IMR-90 (cell line): ENCODE measurements at regions not wholly inside any gene's neighbourhood (a gene's known extent, or its start where the extent isn't known, plus 50 kb on each side); places are given as distances from the start of the nearest gene placed in this dataset.

Experiments
- ATAC-seq: fragments of 200-7000 bp; cut with Tn5 transposase; 2 replicates; pipeline ENCODE4 v1.9.1; 2020; ENCODE audit warnings: low read depth, mild to moderate bottlenecking, moderate library complexity
- BruUV-seq: library from RNA; stranded (reverse); fragments of 400-500 nt; replicated peaks from 2 replicates; lab custom pipeline; 2021; lab: Mats Ljungman, UMichigan
- CTCF ChIA-PET: fragments of 300-600 bp; formaldehyde crosslinking; extraction: SDS; loops from one replicate; lab custom pipeline; 2021; ENCODE audit warnings: antibody characterized with exemption; lab: Yijun Ruan, JAX
- POLR2A ChIA-PET: fragments of 300-600 bp; sonication (Branson Sonifier 250); formaldehyde crosslinking; loops from one replicate; lab custom pipeline; 2022; ENCODE audit warnings: antibody characterized with exemption; ENCODE audit not compliant: unreplicated experiment; lab: Charles Lee
- DNase-seq: peaks from one replicate; pipeline ENCODE4 v3.0.0; 2013
- H2AFZ ChIP-seq: replicated peaks from 2 replicates; pipeline ENCODE3; 2013; ENCODE audit warnings: low read length, mild to moderate bottlenecking; ENCODE audit not compliant: poor library complexity
- H2AK5ac ChIP-seq: 2 replicates; pipeline ENCODE4 v1.6.1; 2013; ENCODE audit warnings: low read depth, low read length, inconsistent platforms
- H2AK9ac ChIP-seq: replicated peaks from 2 replicates; pipeline ENCODE3; 2013; ENCODE audit warnings: mild to moderate bottlenecking, low read depth, low read length, moderate library complexity; ENCODE audit not compliant: poor library complexity
- H2BK120ac ChIP-seq: 2 replicates; pipeline ENCODE4 v1.6.1; 2013; ENCODE audit warnings: low read depth, low read length, inconsistent platforms
- H2BK15ac ChIP-seq: 3 replicates; pipeline ENCODE4 v1.6.1; 2013; ENCODE audit warnings: low read depth, low read length, inconsistent platforms
- H2BK20ac ChIP-seq: 2 replicates; pipeline ENCODE4 v1.6.1; 2013; ENCODE audit warnings: low read depth, mild to moderate bottlenecking, inconsistent platforms, low read length, moderate library complexity
- H2BK5ac ChIP-seq: 2 replicates; pipeline ENCODE4 v1.6.1; 2013; ENCODE audit warnings: mild to moderate bottlenecking, low read depth, low read length, inconsistent platforms; ENCODE audit not compliant: poor library complexity, severe bottlenecking
- H3K14ac ChIP-seq: replicated peaks from 2 replicates; pipeline ENCODE4 v1.6.1; 2013; ENCODE audit warnings: low read depth, low read length, inconsistent platforms
- H3K18ac ChIP-seq: 2 replicates; pipeline ENCODE4 v1.6.1; 2013; ENCODE audit warnings: low read depth, low read length, control low read depth
- H3K23ac ChIP-seq: 2 replicates; pipeline ENCODE4 v1.6.1; 2013; ENCODE audit warnings: low read depth, low read length, inconsistent platforms
- H3K27ac ChIP-seq: 2 replicates; pipeline ENCODE4 v1.5.1; 2013; ENCODE audit warnings: mild to moderate bottlenecking, control low read depth, low read length; ENCODE audit not compliant: insufficient read depth
- H3K27me3 ChIP-seq: 2 replicates; pipeline ENCODE4 v1.6.1; 2013; ENCODE audit warnings: low read length; ENCODE audit not compliant: control insufficient read depth, insufficient read depth
- H3K36me3 ChIP-seq: 2 replicates; pipeline ENCODE4 v1.6.1; 2013; ENCODE audit warnings: low read length, mixed read lengths; ENCODE audit not compliant: control insufficient read depth, insufficient read depth
- H3K4ac ChIP-seq: 2 replicates; pipeline ENCODE4 v1.6.1; 2013; ENCODE audit warnings: low read depth, low read length, inconsistent platforms
- H3K4me1 ChIP-seq: 2 replicates; pipeline ENCODE4 v1.6.1; 2013; ENCODE audit warnings: low read length, mixed read lengths; ENCODE audit not compliant: control insufficient read depth, insufficient read depth
- H3K4me2 ChIP-seq: 2 replicates; pipeline ENCODE4 v1.6.1; 2013; ENCODE audit warnings: low read depth, mild to moderate bottlenecking, control low read depth, low read length, moderate library complexity
- H3K4me3 ChIP-seq: 2 replicates; pipeline ENCODE4 v1.5.1; 2013; ENCODE audit warnings: low read depth, mild to moderate bottlenecking, control low read depth, low read length, moderate library complexity; ENCODE audit not compliant: insufficient read depth
- H3K56ac ChIP-seq: 2 replicates; pipeline ENCODE4 v1.6.1; 2013; ENCODE audit warnings: low read length, inconsistent platforms; ENCODE audit not compliant: insufficient read depth; ENCODE audit errors: extremely low read depth
- H3K79me1 ChIP-seq, 2 experiments: 2 replicates each; pipeline ENCODE4 v1.6.1; 2013; ENCODE audit warnings: low read length in 2 of 2, inconsistent platforms in 1 of 2, low read depth in 1 of 2
- H3K9ac ChIP-seq: 2 replicates; pipeline ENCODE4 v1.6.1; 2013; ENCODE audit warnings: low read depth, low read length, control low read depth
- H3K9me1 ChIP-seq: 2 replicates; pipeline ENCODE4 v1.6.1; 2013; ENCODE audit warnings: low read length, inconsistent platforms; ENCODE audit not compliant: insufficient read depth
- H3K9me3 ChIP-seq: 2 replicates; pipeline ENCODE4 v1.6.1; 2013; ENCODE audit warnings: low read length; ENCODE audit not compliant: control insufficient read depth, insufficient read depth
- H4K20me1 ChIP-seq: 2 replicates; pipeline ENCODE4 v1.6.1; 2013; ENCODE audit warnings: low read length, inconsistent platforms; ENCODE audit not compliant: insufficient read depth
- H4K5ac ChIP-seq: 2 replicates; pipeline ENCODE4 v1.6.1; 2013; ENCODE audit warnings: mild to moderate bottlenecking, low read depth, low read length, control low read depth
- H4K8ac ChIP-seq, 2 experiments: 2 replicates each; pipeline ENCODE4 v1.6.1; 2013; ENCODE audit warnings: low read depth in 2 of 2, low read length in 2 of 2, control low read depth in 1 of 2, inconsistent platforms in 1 of 2
- H4K91ac ChIP-seq: 2 replicates; pipeline ENCODE4 v1.6.1; 2013; ENCODE audit warnings: low read depth, low read length, inconsistent platforms; ENCODE audit not compliant: insufficient read depth
- CEBPB ChIP-seq: IDR thresholded peaks from 2 replicates; pipeline ENCODE4 v1.6.1; 2012; ENCODE audit warnings: low read depth, low read length, improper control_type of control experiment
- CHD1 ChIP-seq: IDR thresholded peaks from 2 replicates; pipeline ENCODE4 v1.6.1; 2012; ENCODE audit warnings: low read depth, low read length, improper control_type of control experiment
- MAZ ChIP-seq: IDR thresholded peaks from 2 replicates; pipeline ENCODE4 v1.6.1; 2012; ENCODE audit warnings: low read depth, mild to moderate bottlenecking, low read length, improper control_type of control experiment, moderate library complexity, borderline replicate concordance
- MXI1 ChIP-seq: IDR thresholded peaks from 2 replicates; pipeline ENCODE4 v1.6.1; 2012; ENCODE audit warnings: low read depth, mild to moderate bottlenecking, low read length, moderate library complexity, borderline replicate concordance
- RAD21 ChIP-seq: IDR thresholded peaks from 2 replicates; pipeline ENCODE4 v1.6.1; 2012; ENCODE audit warnings: low read length, improper control_type of control experiment
- RCOR1 ChIP-seq: IDR thresholded peaks from 2 replicates; pipeline ENCODE4 v1.6.1; 2012; ENCODE audit warnings: mild to moderate bottlenecking, low read length, improper control_type of control experiment; ENCODE audit not compliant: insufficient replicate concordance
- WGBS, 2 experiments: methylation state at CpG; one replicate each; pipeline versions ENCODE4 v1.1.5 to v1.1.7; 2013; ENCODE audit warnings: missing lambda C conversion rate in 2 of 2; ENCODE audit not compliant: insufficient read length in 1 of 2; ENCODE audit errors: extremely low coverage in 2 of 2; 5-methylcytosine and 5-hydroxymethylcytosine counted together
- dilution Hi-C: fragments of 300-500 bp; cut with HindIII; formaldehyde crosslinking; loops from one replicate; pipeline ENCODE4 v1.14.3; 2018; ENCODE audit warnings: low sequenced_read_pairs; ENCODE audit not compliant: unreplicated experiment
- in situ Hi-C: fragments of 300-500 bp; cut with MboI; formaldehyde crosslinking; loops from 3 replicates; pipeline ENCODE4 v1.14.3; 2019; ENCODE audit warnings: low sequenced_read_pairs, inconsistent platforms, mixed read lengths
- intact Hi-C: fragments of 100-400 bp; cut with micrococcal nuclease; formaldehyde crosslinking; loops from 2 replicates; pipeline ENCODE4 v1.10.0; 2022
- TF ChIP-seq, protein P1 (sequence below): fragments of 150-350 bp; IDR thresholded peaks from 2 replicates; pipeline ENCODE4 v1.6.1; 2016; ENCODE audit warnings: low read depth, mild to moderate bottlenecking, low read length, moderate library complexity, borderline replicate concordance

DNA sequence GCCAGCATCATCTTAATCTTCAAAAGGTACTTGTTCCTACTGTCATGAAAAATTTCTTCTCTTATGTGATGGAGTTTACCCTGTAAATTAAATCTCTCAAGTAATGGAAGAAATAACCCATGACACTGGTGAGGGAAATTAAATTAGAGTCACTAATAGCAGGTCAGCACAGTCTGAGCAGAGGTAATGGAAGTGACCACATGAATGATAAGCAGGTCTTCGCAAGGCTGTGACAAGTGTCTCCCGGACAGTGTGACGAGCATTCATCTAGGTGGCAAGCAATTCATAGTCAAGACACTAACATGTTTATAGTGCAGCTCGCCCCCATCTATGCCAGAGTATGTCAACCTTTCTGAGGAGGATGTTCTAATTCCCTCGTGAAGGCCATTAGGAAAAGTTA is 249.2 kb downstream of the FRK start:
- Histone ChIP-seq H3K27me3 (no peaks in the 10 kb centered on the region), H3K23ac (no peak overlapping the region), H3K4ac (no peak overlapping the region), H3K56ac (no peak overlapping the region), H3K79me1 (no peaks in the 10 kb centered on the region), H3K36me3 (no peaks in the 10 kb centered on the region), H4K8ac (no peak overlapping the region), H3K4me1 (no peaks in the 10 kb centered on the region), H4K5ac (no peak overlapping the region), H3K27ac (no peak overlapping the region), H3K14ac (no peak overlapping the region), H4K20me1 (no peaks in the 10 kb centered on the region), H2BK120ac (no peak overlapping the region), H3K9ac (no peak overlapping the region), H2AFZ (no peak overlapping the region), H2BK15ac (no peak overlapping the region), H2BK5ac (no peak overlapping the region), H2BK20ac (no peak overlapping the region), H3K9me1 (no peaks in the 10 kb centered on the region), H3K9me3 (no peaks in the 10 kb centered on the region), H3K4me2 (no peak overlapping the region), H2AK9ac (no peak overlapping the region), H2AK5ac (no peak overlapping the region), H3K18ac (no peak overlapping the region), H3K4me3 (no peak overlapping the region), H4K91ac (no peak overlapping the region)
- in situ Hi-C loops (no loop called here), intact Hi-C loops (no loop called here), dilution Hi-C loops (no loop called here)
- no TSS peak for BruUV-seq
- ChIA-PET POLR2A (no interaction called here), CTCF (no interaction called here)
- WGBS, 2 experiments, result no CpG with 5 or more reads among the region's 5 CpGs
- no peak for DNase-seq
- no peak for ATAC-seq
- no peak for TF ChIP-seq CHD1
- TF ChIP-seq MAZ, result no peak
- no peak for TF ChIP-seq MXI1
- TF ChIP-seq, protein P1, sequence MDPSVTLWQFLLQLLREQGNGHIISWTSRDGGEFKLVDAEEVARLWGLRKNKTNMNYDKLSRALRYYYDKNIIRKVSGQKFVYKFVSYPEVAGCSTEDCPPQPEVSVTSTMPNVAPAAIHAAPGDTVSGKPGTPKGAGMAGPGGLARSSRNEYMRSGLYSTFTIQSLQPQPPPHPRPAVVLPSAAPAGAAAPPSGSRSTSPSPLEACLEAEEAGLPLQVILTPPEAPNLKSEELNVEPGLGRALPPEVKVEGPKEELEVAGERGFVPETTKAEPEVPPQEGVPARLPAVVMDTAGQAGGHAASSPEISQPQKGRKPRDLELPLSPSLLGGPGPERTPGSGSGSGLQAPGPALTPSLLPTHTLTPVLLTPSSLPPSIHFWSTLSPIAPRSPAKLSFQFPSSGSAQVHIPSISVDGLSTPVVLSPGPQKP, result no peak
- TF ChIP-seq CEBPB, result no peak
- no peak for TF ChIP-seq RCOR1
- TF ChIP-seq RAD21, result no peak
